Heart left ventricle (tissue), 13 donors: ENCODE measurements at regions not wholly inside any gene's neighbourhood (a gene's known extent, or its start where the extent isn't known, plus 50 kb on each side); places are given as distances from the start of the nearest gene placed in this dataset.

ENCODE experiments used
- CTCF ChIP-seq, 12 donors: fragments of 200-600 bp; sonication (generic) in 4 of 12; IDR thresholded peaks; one replicate each; pipeline versions ENCODE4 v1.5.0 to v1.8.0; 2018 to 2022; ENCODE audit warnings: antibody characterized with exemption in 12 of 12, mild to moderate bottlenecking in 5 of 12
- POLR2A ChIP-seq, 2 donors: fragments of 450-650 bp; IDR thresholded peaks; one replicate each; pipeline ENCODE4 v1.6.1; 2017; ENCODE audit warnings: antibody characterized with exemption in 2 of 2, mild to moderate bottlenecking in 2 of 2, moderate library complexity in 2 of 2
- donor health status: ischemic (EF 13 %, LVEDD 7.1; RV severe dilation, severe dysfunction).
- donor health status: DM: no; HTN: yes; CAD: no.
- donor health status: DM: no; HTN: no; CAD: no.
- donor health status: ischemic (EF 25% LVEDD 6.9; RV normal size, moderate dysfunction).
- donor health status: ischemic (EF 25% LVEDD 5.7; RV mildly dilated, moderate dysfunction).
- donor health status: ischemic (EF 35%, LVEDD 5.7; RV mildly dilated, moderate dysfunction).
- donor health status: nonischemic (EF 11% LVEDD 7.7; RV severe dilation, severe dysfunction).
- donor health status: DM: yes; HTN: yes; CAD: no.
- donor health status: PGD.
- donor health status: ischemic (EF 29% LVEDD 5.4; RV normal size, mild dysfunction).
- donor health status: nonischemic (EF 23%, LVEDD 6.1; RV moderate dilation, normal function).

GRCh38 chr2:180478883-180479282, 471.8 kb upstream of the CWC22 start:
- no peak for TF ChIP-seq CTCF (IDR thresholded peaks at IDR 0.05)
- TF ChIP-seq POLR2A (IDR thresholded peaks at IDR 0.05) = no peak
